Gastroesophageal sphincter (tissue), 3 donors: ENCODE measurements at regions not wholly inside any gene's neighbourhood (a gene's known extent, or its start where the extent isn't known, plus 50 kb on each side); places are given as distances from the start of the nearest gene placed in this dataset.

Source experiments
- CTCF ChIP-seq, 4 experiments: fragments of 200-600 bp in 2 of 4; fragments of 450-650 bp in 2 of 4; sonication (generic) in 1 of 4; IDR thresholded peaks; one replicate each; pipeline ENCODE4 v1.5.1; 2017 to 2019; ENCODE audit warnings: antibody characterized with exemption in 4 of 4, mild to moderate bottlenecking in 2 of 4, moderate library complexity in 2 of 4
- POLR2AphosphoS5 ChIP-seq: sonication (generic); formaldehyde crosslinking; IDR thresholded peaks from one replicate; pipeline ENCODE4 v1.6.1; 2017; ENCODE audit warnings: antibody characterized with exemption

- TF ChIP-seq CTCF (IDR thresholded peaks at IDR 0.05) = no peak
- no peak for TF ChIP-seq POLR2AphosphoS5
These were observed 130.3 kb upstream of the FUT8 start for GRCh38 chr14:65281991-65282895.
